RPMI7951 (cell line): ENCODE measurements at regions not wholly inside any gene's neighbourhood (a gene's known extent, or its start where the extent isn't known, plus 50 kb on each side); places are given as distances from the start of the nearest gene placed in this dataset.

Source experiments
- DNase-seq: peaks from one replicate; pipeline ENCODE4 v3.0.0-alpha.2; 2012; ENCODE audit warnings: low read depth

DNA sequence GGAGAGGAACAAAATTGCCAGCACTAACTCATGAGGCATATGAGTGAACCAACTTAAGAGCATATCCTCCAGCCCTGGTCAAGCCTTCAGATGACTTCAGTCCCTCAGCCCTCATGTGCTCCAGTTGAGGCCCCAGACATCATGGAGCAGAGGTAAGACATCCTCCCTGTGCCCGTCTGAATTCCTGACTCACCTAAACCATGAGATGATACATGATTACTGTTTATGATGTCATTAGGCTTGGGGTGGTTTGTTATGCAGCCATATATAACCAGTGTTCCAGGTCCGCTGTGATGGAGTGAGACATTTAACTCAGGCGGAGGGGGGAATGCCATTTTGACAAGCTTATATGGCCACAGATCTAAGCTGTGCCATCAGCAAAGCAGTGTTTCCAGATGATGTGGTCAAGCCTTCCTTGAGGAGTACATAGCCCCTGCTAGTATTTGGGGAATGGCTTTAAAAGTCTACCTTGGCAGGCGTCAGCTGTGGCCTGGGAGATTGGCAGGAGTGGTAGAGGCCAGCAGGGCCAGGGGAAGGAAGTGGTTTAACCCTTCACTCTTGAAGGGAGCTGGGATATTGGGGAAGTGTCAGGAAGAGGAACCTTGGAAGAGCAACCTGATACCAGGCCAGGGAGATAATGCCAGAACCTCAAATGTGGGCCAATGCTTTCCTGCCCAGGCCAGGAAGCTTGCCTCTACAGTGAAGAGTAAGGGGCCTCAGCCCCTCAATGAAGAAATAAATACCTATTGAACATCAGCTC, 343.0 kb upstream of the PODXL start:
- DNase-seq, result peak; percentile 52

GRCh38 chr7:131898418-131898817, 342.0 kb upstream of the PODXL start:
- DNase-seq, result peak; percentile 91

DNA sequence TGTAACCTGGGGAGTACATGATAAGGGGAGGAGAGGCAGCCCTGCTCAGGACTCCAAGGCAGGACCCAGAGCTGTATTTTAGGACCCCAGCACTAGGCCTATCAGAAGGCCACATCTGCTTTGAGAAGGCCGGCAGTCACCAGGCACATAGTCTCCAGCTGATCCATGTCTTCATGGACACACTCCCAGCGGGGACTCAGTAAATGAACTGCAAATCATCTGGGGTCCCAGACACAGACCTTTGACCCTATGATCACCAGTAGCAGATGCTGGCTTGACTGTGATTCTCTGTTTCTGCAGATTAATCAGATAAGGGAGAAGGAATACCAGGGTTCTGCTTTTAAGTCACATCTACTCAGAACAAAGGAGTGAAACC, 341.4 kb upstream of the PODXL start:
- no peak for DNase-seq

DNA sequence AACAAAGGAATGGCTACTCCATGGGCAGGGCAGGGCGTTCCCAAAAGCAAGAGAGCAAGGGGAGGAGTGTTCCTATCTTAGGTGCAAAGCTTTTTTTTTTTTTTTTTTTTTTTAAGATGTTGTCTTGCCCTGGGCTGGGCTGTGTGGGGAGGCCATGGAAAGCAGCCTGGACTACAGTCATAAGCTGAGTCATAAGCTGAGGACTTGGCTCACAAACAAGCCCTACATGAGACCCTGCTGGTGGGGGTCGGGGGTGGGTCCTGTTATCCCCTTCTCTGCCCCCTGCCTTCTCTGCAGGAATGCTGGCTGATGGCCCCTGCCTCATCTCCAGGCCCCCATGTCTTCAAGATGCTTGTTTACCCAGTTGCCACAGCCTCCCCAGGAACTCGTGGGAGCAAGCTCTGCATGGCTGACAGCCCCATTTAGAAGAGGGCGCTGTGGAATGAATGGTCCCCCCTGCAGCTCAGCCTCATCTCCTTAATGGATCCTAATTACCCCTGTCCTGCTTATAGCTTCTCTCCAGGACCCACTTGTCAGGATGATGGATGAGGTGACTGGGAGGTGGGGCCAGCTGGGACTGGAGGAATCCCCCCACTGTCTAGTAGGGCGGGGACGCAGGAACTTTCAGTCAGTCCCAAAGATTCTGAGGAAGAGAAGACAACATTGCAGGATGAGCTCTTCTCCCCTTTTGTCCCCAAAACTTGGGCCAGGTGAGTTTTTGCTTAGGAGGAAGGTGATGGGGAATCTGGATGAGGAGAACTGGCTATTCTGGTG, 340.8 kb upstream of the PODXL start:
- peak; percentile 88 for DNase-seq

- peak; percentile 41 for DNase-seq
Measured at GRCh38 chr7:131896165-131896863, 339.9 kb upstream of the PODXL start.

DNA sequence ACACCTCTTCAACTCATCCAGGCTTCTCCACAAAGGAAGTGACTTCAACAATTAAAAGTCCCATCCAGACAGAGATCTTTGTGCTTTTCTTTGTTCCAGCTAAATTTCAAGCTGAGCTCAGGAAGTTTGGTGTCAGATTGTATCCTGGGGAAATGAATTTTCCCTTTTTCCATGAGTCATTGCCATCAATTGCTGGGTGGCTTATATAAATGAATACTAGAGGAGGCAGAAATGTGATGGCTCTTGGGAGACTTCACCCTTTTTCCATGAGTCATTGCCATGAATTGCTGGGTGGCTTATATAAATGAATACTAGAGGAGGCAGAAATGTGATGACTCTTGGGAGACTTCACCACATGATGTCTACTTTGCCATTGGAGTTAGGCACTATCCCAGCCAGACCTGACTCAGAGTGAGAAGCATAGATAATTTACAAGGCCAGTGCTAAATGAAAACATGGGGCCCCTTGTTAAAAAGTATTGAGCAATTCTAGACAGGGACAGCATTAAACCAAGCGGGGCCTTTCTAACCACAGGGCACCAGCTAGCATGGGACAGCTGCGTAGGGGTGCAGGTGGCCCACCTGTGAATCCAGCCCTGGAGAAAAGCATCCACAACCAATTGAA, 339.2 kb upstream of the PODXL start:
- DNase-seq, result peak; percentile 100

DNA sequence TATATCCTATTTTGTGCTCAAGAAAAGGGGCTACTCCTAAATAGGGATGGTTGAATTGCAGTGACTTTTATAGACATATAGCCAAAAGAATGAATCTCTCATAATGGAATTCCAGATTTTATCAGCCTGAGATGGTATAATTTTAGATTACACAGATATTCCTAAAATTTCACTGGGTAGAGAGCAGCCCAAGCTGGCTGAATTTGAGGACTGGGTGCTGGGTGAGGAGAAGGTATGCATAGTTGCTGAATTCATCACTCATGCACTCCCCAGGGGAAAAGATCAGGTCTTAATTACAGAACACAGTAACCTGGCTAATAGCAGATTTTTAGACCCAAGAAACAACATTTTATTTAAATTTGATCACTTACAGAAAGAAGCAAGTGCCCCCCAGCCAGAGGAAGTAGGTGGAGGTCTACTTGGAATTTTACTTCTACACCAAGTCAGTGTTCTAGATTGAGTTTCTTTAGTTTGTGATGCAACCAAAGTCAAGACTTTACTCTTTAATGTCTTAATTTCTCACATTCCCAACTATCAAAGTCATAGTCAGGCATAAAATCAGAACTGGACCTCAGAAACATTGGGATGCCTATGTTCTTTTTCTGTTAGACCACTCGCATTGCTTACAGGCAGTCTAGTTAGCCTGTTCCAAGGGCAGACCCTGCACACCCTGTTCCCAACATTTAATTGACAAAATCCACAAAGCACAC, 337.4 kb upstream of the PODXL start:
- no peak for DNase-seq

DNA sequence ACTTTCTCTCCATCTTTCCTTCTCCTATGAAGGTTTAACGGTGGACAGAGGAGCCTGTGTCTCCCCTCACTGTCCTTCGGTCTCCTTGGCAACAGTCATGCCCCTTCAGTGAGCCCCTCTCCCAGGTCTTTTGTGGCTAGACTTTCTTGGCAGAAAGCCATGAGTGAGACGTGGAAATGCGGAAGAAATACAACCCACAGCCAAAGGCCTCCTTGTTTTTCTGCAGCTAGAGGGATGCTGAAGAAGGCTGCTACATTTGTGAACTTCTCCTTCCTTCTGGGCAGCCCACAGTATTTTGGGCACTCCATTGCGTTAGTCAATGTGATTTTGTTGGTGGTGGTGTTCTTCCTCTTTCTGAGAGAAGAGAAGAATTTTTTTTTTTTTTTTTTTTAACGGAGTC, 333.7 kb upstream of the PODXL start:
- no peak for DNase-seq

DNA sequence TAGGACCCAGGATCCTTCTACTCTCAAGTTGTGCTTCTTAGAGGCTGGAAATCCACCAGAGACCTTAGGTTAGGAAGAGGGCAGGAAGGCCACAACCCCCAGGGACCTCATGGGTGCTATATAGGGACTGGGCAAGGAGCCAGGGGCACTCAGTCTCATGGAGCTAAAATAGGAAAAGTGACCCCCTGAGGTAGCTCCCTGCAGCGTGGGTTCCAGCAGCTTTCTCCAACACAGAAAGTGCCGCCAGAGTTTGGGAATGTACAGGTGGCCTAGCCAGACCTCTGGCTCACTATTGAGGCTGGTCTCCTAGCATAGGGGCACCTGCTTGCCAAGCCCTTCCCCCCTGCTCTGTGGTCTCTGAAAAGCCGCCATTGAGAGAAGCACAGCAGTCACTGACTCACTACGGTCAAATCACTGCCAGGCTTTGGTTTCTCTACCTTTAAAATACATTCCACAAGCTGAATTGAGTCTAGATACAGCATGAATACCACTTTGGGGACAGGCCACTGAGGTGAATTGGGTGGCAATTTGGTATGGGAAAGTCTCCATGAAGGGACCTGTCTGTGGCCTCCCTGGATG, 333.2 kb upstream of the PODXL start:
- peak; percentile 47 for DNase-seq

- DNase-seq, result no peak
Measured at GRCh38 chr7:131883769-131884168, 327.3 kb upstream of the PODXL start.

- no peak for DNase-seq
Measured at GRCh38 chr7:131883196-131883595, 326.8 kb upstream of the PODXL start.

DNA sequence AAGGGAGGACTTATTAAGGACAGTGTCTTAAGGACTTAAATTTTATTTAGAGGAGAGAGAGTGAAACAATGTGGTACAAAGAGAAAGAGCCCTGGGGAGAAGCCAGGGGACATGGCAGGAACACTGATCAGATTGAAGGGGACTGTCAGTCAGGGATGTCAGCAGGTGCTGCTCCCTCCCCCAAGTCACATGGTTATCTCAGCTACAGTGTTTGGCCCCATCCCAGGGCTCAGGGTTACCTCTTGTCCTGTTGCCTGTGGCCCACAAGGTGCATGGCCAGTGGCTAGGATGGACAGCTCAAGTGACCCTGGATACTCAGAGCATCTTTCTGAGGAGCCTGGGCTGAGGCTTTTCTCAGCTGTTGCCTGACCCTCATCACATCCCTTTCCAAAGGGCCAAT, 325.9 kb upstream of the PODXL start:
- no peak for DNase-seq

DNA sequence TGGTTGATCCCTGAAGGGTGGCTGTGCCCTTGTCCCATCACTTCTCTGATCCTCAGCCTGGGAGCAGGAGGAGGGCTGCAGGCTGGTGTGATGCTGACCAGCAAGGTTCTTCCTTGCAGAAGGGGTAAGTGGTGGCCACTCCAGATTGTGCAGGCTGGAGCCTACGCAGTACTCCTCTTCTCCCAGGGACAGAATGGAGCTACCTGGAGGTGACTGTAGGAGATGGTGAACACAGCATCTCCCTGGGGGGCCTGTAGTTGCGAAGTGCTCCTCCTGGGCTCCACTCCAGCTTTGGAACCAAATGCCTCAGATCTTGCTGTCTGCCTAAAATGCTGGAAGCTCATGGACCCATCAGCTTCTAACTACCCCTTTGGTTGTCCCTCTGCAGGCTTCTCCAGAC, 323.6 kb upstream of the PODXL start:
- no peak for DNase-seq

- DNase-seq, result peak; percentile 14
Measured at GRCh38 chr7:131879424-131879823, 323.0 kb upstream of the PODXL start.

DNA sequence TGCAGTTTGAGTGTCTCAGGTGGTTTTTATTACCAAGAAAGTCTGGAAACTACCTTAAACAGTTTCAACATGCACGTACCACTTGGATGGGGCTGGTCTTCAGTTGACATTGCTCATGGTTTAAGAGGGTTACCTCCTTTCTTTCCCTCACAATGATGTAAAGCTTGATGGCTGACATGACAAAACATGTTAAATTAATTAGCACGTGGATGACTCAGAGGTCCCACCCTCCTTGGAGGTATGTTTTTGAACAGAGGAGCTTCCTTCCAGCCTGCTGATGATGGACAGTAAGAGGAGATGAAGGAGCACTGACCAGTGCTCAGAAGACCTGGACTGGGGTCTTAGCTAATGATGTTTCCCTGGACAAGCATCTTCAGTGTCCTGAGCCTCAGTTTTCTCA, 322.3 kb upstream of the PODXL start:
- DNase-seq, result no peak

GRCh38 chr7:131873581-131873980, 317.2 kb upstream of the PODXL start:
- no peak for DNase-seq

DNA sequence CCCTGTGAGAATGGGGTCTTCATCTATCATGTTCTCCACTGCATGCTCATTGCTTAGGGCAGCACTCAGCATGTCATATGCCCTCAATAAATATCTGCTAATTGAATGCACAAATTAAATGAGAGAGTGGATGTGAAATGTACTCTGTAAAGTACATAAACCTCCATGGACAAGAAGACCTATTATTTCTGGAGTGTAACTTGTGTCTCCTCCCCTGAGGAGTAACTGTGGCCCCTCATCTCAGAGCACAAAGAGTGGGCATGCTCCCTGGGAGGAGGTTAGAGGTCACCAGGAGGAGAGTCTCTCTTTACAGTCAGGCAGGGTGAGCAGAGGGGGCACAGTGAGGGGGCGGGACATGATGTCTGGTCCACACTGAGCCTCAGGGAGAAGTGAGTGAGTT, 313.6 kb upstream of the PODXL start:
- DNase-seq, result no peak

GRCh38 chr7:131869169-131869844, 312.9 kb upstream of the PODXL start:
- no peak for DNase-seq

- no peak for DNase-seq
Measured at GRCh38 chr7:131867461-131867860, 311.0 kb upstream of the PODXL start.

GRCh38 chr7:131865911-131866310, 309.5 kb upstream of the PODXL start:
- no peak for DNase-seq
